HCT116 (cell line): ENCODE measurements at regions not wholly inside any gene's neighbourhood (a gene's known extent, or its start where the extent isn't known, plus 50 kb on each side); places are given as distances from the start of the nearest gene placed in this dataset.

Experiments
- ATAC-seq: fragments of 200-7000 bp; cut with Tn5 transposase; 2 replicates; pipeline ENCODE4 v1.9.1; 2020; ENCODE audit warnings: mild to moderate bottlenecking, moderate library complexity
- BruUV-seq: library from RNA; stranded (reverse); fragments of 400-500 nt; replicated peaks from 2 replicates; lab custom pipeline; 2021; lab: Mats Ljungman, UMichigan
- CTCF ChIA-PET: fragments of 300-600 bp; sonication (Branson Sonifier 250); formaldehyde crosslinking; loops from one replicate; lab custom pipeline; 2021; ENCODE audit warnings: antibody characterized with exemption; lab: Charles Lee
- POLR2A ChIA-PET: fragments of 300-600, 350-600 bp; sonication (Branson Sonifier 250); formaldehyde crosslinking; loops from one replicate; lab custom pipeline; 2021; ENCODE audit warnings: antibody characterized with exemption; lab: Charles Lee
- RAD21 ChIA-PET, 2 experiments: fragments of 300-600 bp; sonication (Branson Sonifier 250); formaldehyde crosslinking; loops; one replicate each; lab custom pipeline; 2023; ENCODE audit warnings: low total read pairs in 2 of 2; ENCODE audit not compliant: uncharacterized antibody in 2 of 2, unreplicated experiment in 2 of 2, low non-redundant PET in 1 of 2; lab: Charles Lee
- DNase-seq: peaks from one replicate; pipeline ENCODE4 v3.0.0-alpha.2; 2010; ENCODE audit warnings: low read depth, low spot score
- H2AFZ ChIP-seq: fragments of 200-600 bp; shearing (Covaris generic), sonication (generic); 2 replicates; pipeline ENCODE4 v1.6.1; 2017; ENCODE audit warnings: low read depth, mixed run types, mixed read lengths, antibody characterized with exemption, low read length; ENCODE audit not compliant: poor library complexity, severe bottlenecking
- H3K27ac ChIP-seq: 2 replicates; pipeline ENCODE4 v1.5.1; 2012; ENCODE audit warnings: low read depth, low read length
- H3K27me3 ChIP-seq: fragments of 200-600 bp; sonication (generic); 2 replicates; pipeline ENCODE4 v1.6.1; 2016; ENCODE audit warnings: mixed run types, low read length, mixed read lengths; ENCODE audit not compliant: insufficient read depth
- H3K36me3 ChIP-seq, 2 experiments: fragments of 200-500 bp in 1 of 2; fragments of 200-600 bp in 1 of 2; sonication (Bioruptor generic) in 1 of 2; sonication (generic) in 1 of 2; 2 replicates each; pipeline versions ENCODE4 v1.5.1 to v1.6.1; 2014 to 2016; ENCODE audit warnings: low read length in 2 of 2, inconsistent platforms in 1 of 2, mixed read lengths in 1 of 2, mixed run types in 1 of 2; ENCODE audit not compliant: insufficient read depth in 2 of 2, control insufficient read depth in 1 of 2
- H3K4me1 ChIP-seq, 2 experiments: fragments of 200-600 bp in 1 of 2; sonication (generic) in 1 of 2; 2 replicates each; pipeline versions ENCODE4 v1.5.1 to v1.6.1; 2012 to 2017; ENCODE audit warnings: low read length in 2 of 2, inconsistent platforms in 1 of 2, mild to moderate bottlenecking in 1 of 2, mixed read lengths in 1 of 2, mixed run types in 1 of 2, moderate library complexity in 1 of 2; ENCODE audit not compliant: insufficient read depth in 2 of 2, control insufficient read depth in 1 of 2
- H3K4me2 ChIP-seq: fragments of 200-600 bp; sonication (generic); 2 replicates; pipeline ENCODE4 v1.6.1; 2017; ENCODE audit warnings: mixed run types, low read length, mixed read lengths
- H3K4me3 ChIP-seq, 2 experiments: fragments of 200-600 bp in 1 of 2; sonication (generic) in 1 of 2; replicated peaks in 1 of 2; 2 replicates each; pipeline ENCODE4 v1.5.1; 2011 to 2016; ENCODE audit warnings: low read length in 2 of 2, control low read depth in 1 of 2, low read depth in 1 of 2, mild to moderate bottlenecking in 1 of 2, mixed read lengths in 1 of 2, mixed run types in 1 of 2
- H3K79me2 ChIP-seq: fragments of 200-600 bp; sonication (generic); 2 replicates; pipeline ENCODE4 v1.6.1; 2017; ENCODE audit warnings: mild to moderate bottlenecking, mixed run types, low read length, moderate library complexity, mixed read lengths; ENCODE audit not compliant: insufficient read depth
- H3K9ac ChIP-seq: fragments of 200-600 bp; sonication (generic); 2 replicates; pipeline ENCODE4 v1.6.1; 2016; ENCODE audit warnings: low read length, mixed read lengths
- H3K9me2 ChIP-seq: fragments of 200-600 bp; sonication (generic), shearing (Covaris generic); 2 replicates; pipeline ENCODE4 v1.6.1; 2017; ENCODE audit warnings: mixed run types, mild to moderate bottlenecking, moderate library complexity; ENCODE audit not compliant: insufficient read depth
- H3K9me3 ChIP-seq, 2 experiments: fragments of 200-500 bp in 1 of 2; fragments of 200-600 bp in 1 of 2; sonication (Bioruptor generic) in 1 of 2; sonication (generic) in 1 of 2; 2 replicates each; pipeline ENCODE4 v1.6.1; 2014 to 2017; ENCODE audit warnings: low read length in 2 of 2, mixed read lengths in 2 of 2, inconsistent platforms in 1 of 2, low read depth in 1 of 2, mild to moderate bottlenecking in 1 of 2, mixed run types in 1 of 2, moderate library complexity in 1 of 2; ENCODE audit not compliant: control insufficient read depth in 1 of 2, insufficient read depth in 1 of 2
- H4K20me1 ChIP-seq: fragments of 200-600 bp; sonication (generic), shearing (Covaris generic); 2 replicates; pipeline ENCODE4 v1.6.1; 2017; ENCODE audit warnings: mixed run types, mild to moderate bottlenecking, moderate library complexity; ENCODE audit not compliant: insufficient read depth
- CBX3 ChIP-seq: IDR thresholded peaks from 2 replicates; pipeline ENCODE4 v1.6.1; 2012; ENCODE audit warnings: low read depth
- EGR1 ChIP-seq: IDR thresholded peaks from 2 replicates; pipeline ENCODE4 v1.6.1; 2012; ENCODE audit warnings: low read depth
- ELF1 ChIP-seq: IDR thresholded peaks from 2 replicates; pipeline ENCODE4 v1.6.1; 2012; ENCODE audit warnings: low read depth, borderline replicate concordance
- FOSL1 ChIP-seq: IDR thresholded peaks from 2 replicates; pipeline ENCODE4 v1.6.1; 2012; ENCODE audit warnings: low read depth
- JUND ChIP-seq: IDR thresholded peaks from 2 replicates; pipeline ENCODE4 v1.6.1; 2012
- POLR2A ChIP-seq: IDR thresholded peaks from 2 replicates; pipeline ENCODE4 v1.7.0; 2011; ENCODE audit warnings: borderline replicate concordance; ENCODE audit not compliant: insufficient read depth, insufficient read length; ENCODE audit errors: extremely low read depth
- RAD21 ChIP-seq: IDR thresholded peaks from 2 replicates; pipeline ENCODE4 v1.6.1; 2012; ENCODE audit warnings: low read depth, mild to moderate bottlenecking
- intact Hi-C: fragments of 100-400 bp; cut with micrococcal nuclease; formaldehyde crosslinking; loops from 2 replicates; pipeline ENCODE4 v1.10.0; 2022
- TF ChIP-seq, protein P1 (sequence below): IDR thresholded peaks from 2 replicates; pipeline ENCODE4 v1.6.1; 2012

DNA sequence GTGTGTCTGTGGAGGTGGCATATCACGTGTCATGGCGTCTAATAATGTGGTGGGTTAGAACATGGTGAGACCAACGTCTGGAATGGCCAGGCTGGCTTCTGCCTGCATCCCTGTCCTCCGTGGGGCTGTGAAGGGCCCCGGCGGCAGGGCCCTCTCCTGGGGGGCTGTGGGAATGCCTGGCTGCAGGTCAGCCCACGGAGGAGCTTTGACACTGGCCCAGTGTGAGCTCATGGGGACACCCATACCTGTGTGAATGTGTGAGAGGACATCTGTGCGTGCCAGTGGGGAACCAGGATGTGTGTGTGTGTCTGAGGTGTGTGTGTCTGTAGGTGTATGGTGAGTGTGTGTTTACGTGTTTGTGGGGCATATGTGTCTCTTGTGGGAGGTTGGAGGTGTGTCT is 300.1 kb downstream of the TEX29 start:
- POLR2A ChIA-PET = no interaction called here
- Histone ChIP-seq H3K27me3 (peaks cover 28% of the 10 kb centered on the region), H3K4me1 (no peaks in the 10 kb centered on the region), H4K20me1 (no peaks in the 10 kb centered on the region), H3K4me3 (no peak overlapping the region), H3K9ac (no peak overlapping the region), H2AFZ (no peak overlapping the region), H3K36me3 (no peaks in the 10 kb centered on the region), H3K9me3 (no peaks in the 10 kb centered on the region), H3K27ac (no peak overlapping the region), H3K4me2 (no peak overlapping the region), H3K79me2 (no peaks in the 10 kb centered on the region), H3K9me2 (no peaks in the 10 kb centered on the region)
- TF ChIP-seq CBX3 (no peak), RAD21 (no peak), ELF1 (no peak), FOSL1 (no peak)
- TF ChIP-seq, protein P1, sequence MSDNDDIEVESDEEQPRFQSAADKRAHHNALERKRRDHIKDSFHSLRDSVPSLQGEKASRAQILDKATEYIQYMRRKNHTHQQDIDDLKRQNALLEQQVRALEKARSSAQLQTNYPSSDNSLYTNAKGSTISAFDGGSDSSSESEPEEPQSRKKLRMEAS = no peak
- intact Hi-C loops = no loop called here
- BruUV-seq = no TSS peak
- ATAC-seq (0 out of 2 replicates have a peak, but pooled peaks have one; percentile 17), DNase-seq (no peak)
- RAD21 ChIA-PET = no interaction called here
- CTCF ChIA-PET = no interaction called here

DNA sequence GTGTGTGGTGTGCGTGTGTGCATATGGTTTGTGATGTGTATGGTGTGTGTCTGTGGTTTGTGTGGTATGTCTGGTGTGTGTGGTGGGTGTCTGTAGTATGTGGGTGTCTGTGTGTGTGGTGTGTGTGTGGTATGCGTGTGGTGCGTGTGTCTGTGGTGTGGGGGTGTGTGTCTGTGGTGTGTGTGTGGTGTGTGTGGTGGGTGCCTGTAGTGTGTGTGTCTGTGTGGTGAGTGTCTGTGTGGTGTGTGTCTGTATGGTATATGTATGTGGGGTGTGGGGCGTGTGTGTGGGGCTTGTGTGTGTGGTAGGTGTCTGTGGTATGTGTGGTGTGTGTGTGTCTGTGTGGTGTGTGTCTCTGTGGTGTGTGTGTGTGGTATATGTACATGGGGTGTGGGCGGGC is 300.7 kb downstream of the TEX29 start:
- BruUV-seq = no TSS peak
- ChIA-PET RAD21 (no interaction called here), POLR2A (no interaction called here), CTCF (no interaction called here)
- H3K27ac ChIP-seq = no peak overlapping the region
- no peak for TF ChIP-seq POLR2A
- TF ChIP-seq JUND = no peak
- no peak for TF ChIP-seq EGR1
- TF ChIP-seq, protein P1 = no peak
- no peaks in the 10 kb centered on the region for H3K4me1 ChIP-seq
- H3K9me2 ChIP-seq = no peaks in the 10 kb centered on the region
- H3K79me2 ChIP-seq = no peaks in the 10 kb centered on the region
- H3K4me3 ChIP-seq = no peak overlapping the region
- no peak for DNase-seq
- no peak overlapping the region for H2AFZ ChIP-seq
- intact Hi-C loops = no loop called here
- H3K9me3 ChIP-seq = no peaks in the 10 kb centered on the region
- H3K36me3 ChIP-seq = no peaks in the 10 kb centered on the region
- no peaks in the 10 kb centered on the region for H4K20me1 ChIP-seq
- H3K4me2 ChIP-seq = no peak overlapping the region
- no peak overlapping the region for H3K9ac ChIP-seq
- peaks cover 23% of the 10 kb centered on the region for H3K27me3 ChIP-seq
- ATAC-seq = no peak
